H9 (cell line): ENCODE measurements at regions not wholly inside any gene's neighbourhood (a gene's known extent, or its start where the extent isn't known, plus 50 kb on each side); places are given as distances from the start of the nearest gene placed in this dataset.
"Not testable (repeated sequence)": the region's sequence is repeated elsewhere in the genome, so short reads cannot be mapped to it uniquely, and the experiment has no call there.

Experiments used
- DNase-seq: peaks from one replicate; pipeline ENCODE4 v3.0.0-alpha.2; 2017
- H2AFZ ChIP-seq: one replicate; pipeline ENCODE4 v1.6.1; 2013; ENCODE audit warnings: mild to moderate bottlenecking, low read length, control low read depth, moderate library complexity
- H2AK5ac ChIP-seq: 2 replicates; pipeline ENCODE4 v1.6.1; 2013; ENCODE audit warnings: low read length, control low read depth, mixed read lengths; ENCODE audit not compliant: insufficient read length
- H2BK120ac ChIP-seq: one replicate; pipeline ENCODE4 v1.6.1; 2013; ENCODE audit warnings: low read depth, mild to moderate bottlenecking, low read length, control low read depth, inconsistent platforms; ENCODE audit not compliant: poor library complexity, severe bottlenecking
- H2BK12ac ChIP-seq: 2 replicates; pipeline ENCODE4 v1.6.1; 2013; ENCODE audit warnings: low read length, control low read depth, mixed read lengths, low read depth; ENCODE audit not compliant: insufficient read length
- H2BK15ac ChIP-seq: 2 replicates; pipeline ENCODE4 v1.6.1; 2013; ENCODE audit warnings: low read depth, low read length, control low read depth
- H2BK20ac ChIP-seq: one replicate; pipeline ENCODE4 v1.6.1; 2013; ENCODE audit warnings: low read depth, mild to moderate bottlenecking, low read length, control low read depth, inconsistent platforms; ENCODE audit not compliant: poor library complexity, severe bottlenecking
- H2BK5ac ChIP-seq: 2 replicates; pipeline ENCODE4 v1.6.1; 2013; ENCODE audit warnings: low read length, control low read depth, mixed read lengths; ENCODE audit not compliant: insufficient read length
- H3K14ac ChIP-seq: 2 replicates; pipeline ENCODE4 v1.6.1; 2013; ENCODE audit warnings: low read length, control low read depth; ENCODE audit not compliant: insufficient read depth
- H3K18ac ChIP-seq: 2 replicates; pipeline ENCODE4 v1.6.1; 2013; ENCODE audit warnings: low read depth, mild to moderate bottlenecking, mixed read lengths, low read length, control low read depth; ENCODE audit not compliant: insufficient read length
- H3K23ac ChIP-seq: 2 replicates; pipeline ENCODE4 v1.6.1; 2013; ENCODE audit warnings: low read length, control low read depth, mixed read lengths, low read depth; ENCODE audit not compliant: insufficient read length
- H3K23me2 ChIP-seq: 2 replicates; pipeline ENCODE4 v1.6.1; 2013; ENCODE audit warnings: low read depth, mild to moderate bottlenecking, mixed read lengths, low read length, control low read depth; ENCODE audit not compliant: insufficient read length, poor library complexity, severe bottlenecking
- H3K27ac ChIP-seq: 2 replicates; pipeline ENCODE4 v1.5.1; 2013; ENCODE audit warnings: low read length, control low read depth, mixed read lengths, low read depth; ENCODE audit not compliant: insufficient read length
- H3K27me3 ChIP-seq: 2 replicates; pipeline ENCODE4 v1.6.1; 2013; ENCODE audit warnings: low read length, control low read depth, inconsistent platforms; ENCODE audit not compliant: insufficient read depth
- H3K4ac ChIP-seq: 2 replicates; pipeline ENCODE4 v1.6.1; 2013; ENCODE audit warnings: low read depth, mild to moderate bottlenecking, control low read depth, inconsistent platforms, low read length, moderate library complexity
- H3K4me1 ChIP-seq: 2 replicates; pipeline ENCODE4 v1.6.1; 2013; ENCODE audit warnings: low read length, control low read depth, inconsistent platforms; ENCODE audit not compliant: insufficient read depth
- H3K4me2 ChIP-seq: 2 replicates; pipeline ENCODE4 v1.6.1; 2013; ENCODE audit warnings: low read length, control low read depth, mixed read lengths; ENCODE audit not compliant: insufficient read length, insufficient read depth
- H3K56ac ChIP-seq: 2 replicates; pipeline ENCODE4 v1.6.1; 2013; ENCODE audit warnings: low read depth, mild to moderate bottlenecking, mixed read lengths, low read length, control low read depth; ENCODE audit not compliant: insufficient read length
- H3K79me1 ChIP-seq: 2 replicates; pipeline ENCODE4 v1.6.1; 2013; ENCODE audit warnings: low read depth, mild to moderate bottlenecking, moderate library complexity, low read length, control low read depth, inconsistent platforms; ENCODE audit not compliant: insufficient read depth, poor library complexity, severe bottlenecking
- H3K79me2 ChIP-seq: 2 replicates; pipeline ENCODE4 v1.6.1; 2013; ENCODE audit warnings: low read length, control low read depth, inconsistent platforms; ENCODE audit not compliant: insufficient read depth
- H3K9ac ChIP-seq: 2 replicates; pipeline ENCODE4 v1.6.1; 2013; ENCODE audit warnings: low read length, control low read depth, mixed read lengths; ENCODE audit not compliant: insufficient read length; ENCODE audit errors: extremely low read depth
- H3K9me3 ChIP-seq: one replicate; pipeline ENCODE4 v1.6.1; 2013; ENCODE audit warnings: low read depth, low read length, inconsistent platforms; ENCODE audit not compliant: control insufficient read depth
- H3T11ph ChIP-seq: one replicate; pipeline ENCODE4 v1.6.1; 2013; ENCODE audit warnings: mild to moderate bottlenecking, low read length, control low read depth, inconsistent platforms
- H4K20me1 ChIP-seq: one replicate; pipeline ENCODE4 v1.6.1; 2013; ENCODE audit not compliant: control insufficient read depth, insufficient read length, insufficient read depth
- H4K5ac ChIP-seq: 2 replicates; pipeline ENCODE4 v1.6.1; 2013; ENCODE audit warnings: low read depth, mild to moderate bottlenecking, mixed read lengths, low read length, control low read depth; ENCODE audit not compliant: insufficient read length
- H4K8ac ChIP-seq: replicated peaks from 2 replicates; pipeline ENCODE4 v1.6.1; 2013; ENCODE audit warnings: low read length, control low read depth, mixed read lengths, low read depth; ENCODE audit not compliant: insufficient read length
- H4K91ac ChIP-seq: 2 replicates; pipeline ENCODE4 v1.6.1; 2013; ENCODE audit warnings: low read depth, mild to moderate bottlenecking, moderate library complexity, mixed read lengths, low read length, control low read depth; ENCODE audit not compliant: insufficient read length
- H3K27ac Mint-ChIP-seq, 3 experiments: 2 replicates in 2 of 3; 3 replicates in 1 of 3; pipeline ENCODE4 v1.8.0; 2020 to 2021; ENCODE audit warnings: mixed read lengths in 3 of 3, mild to moderate bottlenecking in 1 of 3, moderate library complexity in 1 of 3
- H3K27me3 Mint-ChIP-seq: 2 replicates; pipeline ENCODE4 v1.8.0; 2021; ENCODE audit warnings: low read depth, mild to moderate bottlenecking, moderate library complexity, mixed read lengths
- H3K36me3 Mint-ChIP-seq, 3 experiments: 2 replicates in 2 of 3; 3 replicates in 1 of 3; pipeline ENCODE4 v1.8.0; 2020 to 2021; ENCODE audit warnings: low read depth in 3 of 3, mixed read lengths in 3 of 3; ENCODE audit not compliant: insufficient read depth in 1 of 3
- H3K4me1 Mint-ChIP-seq, 2 experiments: 2 replicates each; pipeline ENCODE4 v1.8.0; 2020; ENCODE audit warnings: mixed read lengths in 2 of 2
- H3K4me3 Mint-ChIP-seq, 2 experiments: 2 replicates in 1 of 2; 3 replicates in 1 of 2; pipeline ENCODE4 v1.8.0; 2020 to 2021; ENCODE audit warnings: mild to moderate bottlenecking in 2 of 2, mixed read lengths in 2 of 2, moderate library complexity in 1 of 2
- H3K9me3 Mint-ChIP-seq, 2 experiments: 2 replicates in 1 of 2; 3 replicates in 1 of 2; pipeline ENCODE4 v1.8.0; 2020; ENCODE audit warnings: mild to moderate bottlenecking in 2 of 2, mixed read lengths in 2 of 2, moderate library complexity in 1 of 2
- WGBS: extraction: QIAGEN DNeasy Blood & Tissue Kit; methylation state at CpG from one replicate; pipeline ENCODE4 v1.1.7; 2013; ENCODE audit warnings: missing lambda C conversion rate, low lambda C conversion rate, mixed read lengths; ENCODE audit not compliant: insufficient read length; ENCODE audit errors: extremely low coverage; 5-methylcytosine and 5-hydroxymethylcytosine counted together
- TF ChIP-seq, protein P1 (sequence below): fragments of 200-600 bp; sonication (generic); conservative IDR thresholded peaks from 3 replicates; pipeline ENCODE4 v1.8.0; 2021; ENCODE audit warnings: antibody characterized with exemption, mild to moderate bottlenecking

DNA sequence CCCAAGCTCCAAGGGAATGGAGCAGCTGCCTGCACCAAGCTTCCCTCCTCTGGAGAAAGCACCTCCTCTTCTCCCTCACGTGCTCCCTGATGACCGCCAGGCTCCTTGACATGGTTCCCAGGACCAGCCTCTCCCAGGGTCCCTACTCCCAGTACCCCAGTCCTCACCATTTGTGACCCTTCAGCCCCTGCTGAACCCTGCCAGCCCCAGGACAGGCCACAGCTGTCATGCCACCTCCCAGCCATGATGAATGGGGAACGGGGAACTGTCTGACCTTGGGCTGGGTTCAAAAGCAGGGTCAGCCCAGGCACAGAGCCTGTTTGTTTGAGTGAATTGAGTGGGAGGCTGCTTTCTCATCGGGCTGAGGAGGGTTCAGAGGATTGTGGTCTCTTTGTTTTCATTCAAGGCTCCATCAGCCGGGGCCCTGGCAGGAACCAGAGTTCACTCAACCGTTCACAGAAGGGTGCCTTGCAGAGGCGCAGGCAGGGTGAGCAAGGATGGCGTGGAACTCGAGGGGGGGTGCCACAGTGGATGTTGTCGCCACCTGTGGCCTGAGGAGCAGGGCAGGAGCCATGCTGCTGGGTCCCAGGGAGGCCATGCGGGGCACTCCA is 344.5 kb upstream of the SFSWAP start:
- H2BK15ac ChIP-seq = no peak overlapping the region
- H3K27ac ChIP-seq = no peak overlapping the region
- no peaks in the 10 kb centered on the region for H3K23me2 ChIP-seq
- Mint-ChIP-seq H3K9me3 (peaks cover 12 to 16% of the 10 kb centered on the region in 2 experiments; a peak in 4 of 5 replicates), H3K4me3 (no peak overlapping the region), H3K27me3 (peaks cover 4% of the 10 kb centered on the region; the same call in 1 of the 2 replicates), H3K36me3 (peaks cover 0 to 6% (median 0%) of the 10 kb centered on the region in 3 experiments; a peak in 1 of 7 replicates), H3K4me1 (peaks cover 10 to 14% of the 10 kb centered on the region in 2 experiments), H3K27ac (no peak overlapping the region; a peak in 1 of 7 replicates)
- no peak overlapping the region for H3K9ac ChIP-seq
- H2BK120ac ChIP-seq = no peak overlapping the region
- no peak overlapping the region for H2BK20ac ChIP-seq
- H4K8ac ChIP-seq = no peak overlapping the region
- H3K9me3 ChIP-seq = no peaks in the 10 kb centered on the region
- DNase-seq = peak; percentile 15
- H3K23ac ChIP-seq = no peak overlapping the region
- H3K14ac ChIP-seq = peak overlapping the region; percentile 56; the same call in 1 of the 2 replicates
- H3K4ac ChIP-seq = no peak overlapping the region
- no peaks in the 10 kb centered on the region for H3K27me3 ChIP-seq
- H3K56ac ChIP-seq = no peak overlapping the region
- no peak overlapping the region for H3K18ac ChIP-seq
- TF ChIP-seq, protein P1, sequence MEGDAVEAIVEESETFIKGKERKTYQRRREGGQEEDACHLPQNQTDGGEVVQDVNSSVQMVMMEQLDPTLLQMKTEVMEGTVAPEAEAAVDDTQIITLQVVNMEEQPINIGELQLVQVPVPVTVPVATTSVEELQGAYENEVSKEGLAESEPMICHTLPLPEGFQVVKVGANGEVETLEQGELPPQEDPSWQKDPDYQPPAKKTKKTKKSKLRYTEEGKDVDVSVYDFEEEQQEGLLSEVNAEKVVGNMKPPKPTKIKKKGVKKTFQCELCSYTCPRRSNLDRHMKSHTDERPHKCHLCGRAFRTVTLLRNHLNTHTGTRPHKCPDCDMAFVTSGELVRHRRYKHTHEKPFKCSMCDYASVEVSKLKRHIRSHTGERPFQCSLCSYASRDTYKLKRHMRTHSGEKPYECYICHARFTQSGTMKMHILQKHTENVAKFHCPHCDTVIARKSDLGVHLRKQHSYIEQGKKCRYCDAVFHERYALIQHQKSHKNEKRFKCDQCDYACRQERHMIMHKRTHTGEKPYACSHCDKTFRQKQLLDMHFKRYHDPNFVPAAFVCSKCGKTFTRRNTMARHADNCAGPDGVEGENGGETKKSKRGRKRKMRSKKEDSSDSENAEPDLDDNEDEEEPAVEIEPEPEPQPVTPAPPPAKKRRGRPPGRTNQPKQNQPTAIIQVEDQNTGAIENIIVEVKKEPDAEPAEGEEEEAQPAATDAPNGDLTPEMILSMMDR = no peak
- H3K4me1 ChIP-seq = peaks cover 5% of the 10 kb centered on the region; the same call in 1 of the 2 replicates
- no CpG with 5 or more reads among the region's 11 CpGs for WGBS
- no peak overlapping the region for H4K5ac ChIP-seq
- no peak overlapping the region for H2BK12ac ChIP-seq
- H3T11ph ChIP-seq = no peak overlapping the region
- no peak overlapping the region for H3K4me2 ChIP-seq
- H3K79me1 ChIP-seq = no peaks in the 10 kb centered on the region
- no peak overlapping the region for H2BK5ac ChIP-seq
- H4K20me1 ChIP-seq = no peaks in the 10 kb centered on the region
- no peak overlapping the region for H2AK5ac ChIP-seq
- no peak overlapping the region for H4K91ac ChIP-seq
- H3K79me2 ChIP-seq = no peaks in the 10 kb centered on the region
- H2AFZ ChIP-seq = no peak overlapping the region

DNA sequence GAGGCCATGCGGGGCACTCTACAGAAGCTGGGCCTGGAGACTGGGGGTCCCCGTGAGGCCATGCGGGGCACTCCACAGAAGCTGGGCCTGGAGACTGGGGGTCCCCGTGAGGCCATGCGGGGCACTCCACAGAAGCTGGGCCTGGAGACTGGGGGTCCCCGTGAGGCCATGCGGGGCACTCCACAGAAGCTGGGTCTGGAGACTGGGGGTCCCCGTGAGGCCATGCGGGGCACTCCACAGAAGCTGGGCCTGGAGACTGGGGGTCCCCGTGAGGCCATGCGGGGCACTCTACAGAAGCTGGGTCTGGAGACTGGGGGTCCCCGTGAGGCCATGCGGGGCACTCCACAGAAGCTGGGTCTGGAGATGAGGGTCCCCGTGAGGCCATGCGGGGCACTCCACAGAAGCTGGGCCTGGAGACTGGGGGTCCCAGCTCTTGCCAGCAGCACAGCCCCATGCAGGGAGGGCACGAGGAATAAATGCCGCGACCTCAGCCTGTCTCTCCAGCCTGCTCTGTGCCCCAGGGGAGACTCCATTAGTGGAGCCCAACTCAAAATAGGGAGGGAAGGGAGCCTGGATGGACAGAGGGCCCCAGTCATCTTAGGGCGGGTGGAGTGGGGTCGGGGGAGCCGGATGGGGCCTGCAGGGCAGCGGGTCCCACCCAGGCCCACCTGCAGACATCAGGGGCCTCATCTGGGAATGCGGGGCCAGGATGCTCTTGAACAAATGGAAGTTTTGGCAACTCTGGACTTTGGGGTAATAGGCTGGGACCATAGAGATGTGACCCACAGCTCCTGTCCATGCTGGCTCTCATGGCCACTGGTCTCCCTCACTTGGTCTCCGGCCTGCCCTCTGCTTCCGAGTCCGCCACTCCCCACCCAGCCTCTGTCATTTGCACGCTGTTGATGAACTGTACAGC is 343.6 kb upstream of the SFSWAP start:
- H3K27ac ChIP-seq = not testable (repeated sequence)

More for the DNA sequence above, 343.6 kb upstream of the SFSWAP start:
- not testable (repeated sequence) for H3K18ac ChIP-seq, DNase-seq, H3K79me1 ChIP-seq, H3K4ac ChIP-seq, H3K9ac ChIP-seq, H3K4me2 ChIP-seq, H3K36me3 Mint-ChIP-seq, H2AK5ac ChIP-seq, H3K4me1 ChIP-seq, H3K9me3 ChIP-seq, H2BK12ac ChIP-seq, H3T11ph ChIP-seq, H2BK5ac ChIP-seq, H4K5ac ChIP-seq, H2BK120ac ChIP-seq, H3K79me2 ChIP-seq, H2BK15ac ChIP-seq, H3K27me3 ChIP-seq, H3K27me3 Mint-ChIP-seq, H4K8ac ChIP-seq, H4K20me1 ChIP-seq, H2AFZ ChIP-seq, H3K23ac ChIP-seq, H3K23me2 ChIP-seq, H3K14ac ChIP-seq, H3K56ac ChIP-seq, H4K91ac ChIP-seq, H3K4me3 Mint-ChIP-seq, H2BK20ac ChIP-seq
- peak overlapping the region in 1 of 3 experiments; percentile 85; a peak in 1 of 7 replicates for H3K27ac Mint-ChIP-seq
- H3K9me3 Mint-ChIP-seq = peaks cover 7 to 11% of the 10 kb centered on the region in 2 experiments; a peak in 4 of 5 replicates
- peaks cover 10 to 14% of the 10 kb centered on the region in 2 experiments for H3K4me1 Mint-ChIP-seq
- WGBS = no CpG with 5 or more reads among the region's 27 CpGs
